Body of pancreas (tissue), 4 donors: ENCODE measurements at regions not wholly inside any gene's neighbourhood (a gene's known extent, or its start where the extent isn't known, plus 50 kb on each side); places are given as distances from the start of the nearest gene placed in this dataset.

Experiments
- CTCF ChIP-seq, 7 experiments: fragments of 450-650 bp in 4 of 7; fragments of 200-600 bp in 3 of 7; sonication (generic) in 3 of 7; IDR thresholded peaks; one replicate each; pipeline ENCODE4 v1.5.1; 2016 to 2019; ENCODE audit warnings: antibody characterized with exemption in 7 of 7
- POLR2A ChIP-seq, 3 donors: fragments of 450-650 bp; IDR thresholded peaks; one replicate each; pipeline ENCODE4 v1.6.1; 2016; ENCODE audit warnings: antibody characterized with exemption in 3 of 3, mild to moderate bottlenecking in 2 of 3

- TF ChIP-seq CTCF (IDR thresholded peaks at IDR 0.05): no peak
- no peak for TF ChIP-seq POLR2A (IDR thresholded peaks at IDR 0.05)
These were observed 77.0 kb upstream of the NHSL1 start for GRCh38 chr6:138576313-138576712.
